AG09319 (cell line): ENCODE measurements at regions not wholly inside any gene's neighbourhood (a gene's known extent, or its start where the extent isn't known, plus 50 kb on each side); places are given as distances from the start of the nearest gene placed in this dataset.

Experiments
- DNase-seq: peaks from one replicate; pipeline ENCODE4 v3.0.0-alpha.2; 2010; ENCODE audit warnings: low read depth; ENCODE audit errors: extremely low read depth
- TF ChIP-seq, protein P1 (sequence below): IDR thresholded peaks from 2 replicates; pipeline ENCODE4 v1.5.1; 2011; ENCODE audit warnings: low read depth, mild to moderate bottlenecking, inconsistent platforms, low read length, moderate library complexity

DNA sequence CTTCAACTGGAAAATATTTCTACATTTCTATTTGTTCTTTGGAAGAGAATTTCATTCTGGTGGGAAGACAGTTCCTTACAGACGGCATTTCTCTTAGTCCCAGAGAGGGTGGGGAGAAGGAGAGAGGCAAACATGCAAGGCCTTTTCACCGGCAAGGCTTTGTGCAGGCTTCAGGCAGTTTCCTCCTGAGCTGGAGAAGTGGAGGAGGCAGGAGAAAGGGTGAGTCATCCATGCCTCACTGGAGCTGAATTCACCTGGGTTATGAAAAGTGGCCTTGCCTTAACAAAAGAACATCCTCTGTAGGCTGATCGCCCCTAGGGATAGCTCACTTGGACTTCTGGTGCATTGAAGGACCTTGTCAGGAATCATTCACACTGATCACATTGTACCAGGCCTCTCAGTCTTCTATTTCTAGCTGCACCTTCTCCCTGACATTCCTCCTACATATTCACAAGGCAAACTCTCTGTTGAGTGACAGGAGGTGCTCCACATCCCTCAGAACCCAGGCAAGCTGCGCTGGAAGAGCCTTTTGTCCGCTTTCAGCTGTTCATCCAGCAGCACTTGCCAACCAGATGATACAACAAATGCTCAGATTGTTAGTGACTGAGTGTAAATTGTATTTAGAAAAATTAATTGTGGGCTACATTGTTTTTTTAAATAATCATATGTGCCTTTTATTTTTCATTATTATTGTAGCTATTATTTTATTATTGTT lies 796.1 kb downstream of the DCDC2C start:
- TF ChIP-seq, protein P1, sequence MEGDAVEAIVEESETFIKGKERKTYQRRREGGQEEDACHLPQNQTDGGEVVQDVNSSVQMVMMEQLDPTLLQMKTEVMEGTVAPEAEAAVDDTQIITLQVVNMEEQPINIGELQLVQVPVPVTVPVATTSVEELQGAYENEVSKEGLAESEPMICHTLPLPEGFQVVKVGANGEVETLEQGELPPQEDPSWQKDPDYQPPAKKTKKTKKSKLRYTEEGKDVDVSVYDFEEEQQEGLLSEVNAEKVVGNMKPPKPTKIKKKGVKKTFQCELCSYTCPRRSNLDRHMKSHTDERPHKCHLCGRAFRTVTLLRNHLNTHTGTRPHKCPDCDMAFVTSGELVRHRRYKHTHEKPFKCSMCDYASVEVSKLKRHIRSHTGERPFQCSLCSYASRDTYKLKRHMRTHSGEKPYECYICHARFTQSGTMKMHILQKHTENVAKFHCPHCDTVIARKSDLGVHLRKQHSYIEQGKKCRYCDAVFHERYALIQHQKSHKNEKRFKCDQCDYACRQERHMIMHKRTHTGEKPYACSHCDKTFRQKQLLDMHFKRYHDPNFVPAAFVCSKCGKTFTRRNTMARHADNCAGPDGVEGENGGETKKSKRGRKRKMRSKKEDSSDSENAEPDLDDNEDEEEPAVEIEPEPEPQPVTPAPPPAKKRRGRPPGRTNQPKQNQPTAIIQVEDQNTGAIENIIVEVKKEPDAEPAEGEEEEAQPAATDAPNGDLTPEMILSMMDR = no peak
- DNase-seq = no peak

DNA sequence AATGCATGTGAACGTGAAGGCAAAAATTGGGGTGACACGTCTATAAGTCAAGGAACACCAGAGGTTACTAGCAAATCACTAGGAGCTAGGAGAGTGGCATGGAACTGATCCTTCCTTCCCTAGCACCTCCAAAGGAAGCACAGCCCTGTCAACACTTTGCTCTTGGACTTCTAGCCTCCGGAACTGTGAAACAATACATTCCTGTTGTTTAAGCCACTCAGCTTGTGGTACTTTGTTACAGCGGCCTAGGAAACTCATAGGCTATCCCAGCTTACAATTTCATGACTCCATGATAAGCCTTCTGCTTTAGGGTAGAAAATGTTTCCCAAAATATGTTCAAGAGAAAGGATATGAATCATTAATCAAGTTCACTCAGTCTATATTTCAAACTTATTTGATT lies 798.1 kb downstream of the DCDC2C start:
- TF ChIP-seq, protein P1 = no peak
- no peak for DNase-seq

DNA sequence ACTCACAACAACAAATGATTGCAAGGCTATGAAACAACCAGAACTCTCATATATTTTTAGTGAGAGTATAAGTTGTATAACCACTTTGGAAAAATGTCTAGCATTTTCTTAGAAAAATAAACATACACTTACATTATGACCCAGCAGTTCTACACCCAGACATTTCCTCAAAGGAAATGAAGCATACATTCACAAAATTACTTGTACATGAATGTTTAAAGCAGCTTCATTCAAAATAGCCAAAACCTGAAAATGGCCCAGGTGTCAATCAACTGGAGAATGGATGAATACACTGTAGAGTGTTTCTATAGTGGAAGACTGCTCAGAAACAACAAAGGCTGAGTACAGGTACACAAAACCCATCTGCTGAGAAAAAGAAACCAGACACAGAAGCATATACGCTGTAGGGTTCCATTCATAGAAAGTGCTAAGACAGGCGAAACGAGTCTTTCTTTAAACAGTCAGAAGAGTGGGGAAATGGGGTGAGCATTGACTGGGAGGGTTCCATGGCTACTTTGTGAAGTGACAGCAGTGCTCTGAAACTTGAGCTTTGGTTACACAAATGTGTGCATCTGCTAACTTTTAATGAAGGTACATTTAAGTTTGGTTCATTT lies 799.0 kb downstream of the DCDC2C start:
- no peak for DNase-seq
- TF ChIP-seq, protein P1 = no peak

DNA sequence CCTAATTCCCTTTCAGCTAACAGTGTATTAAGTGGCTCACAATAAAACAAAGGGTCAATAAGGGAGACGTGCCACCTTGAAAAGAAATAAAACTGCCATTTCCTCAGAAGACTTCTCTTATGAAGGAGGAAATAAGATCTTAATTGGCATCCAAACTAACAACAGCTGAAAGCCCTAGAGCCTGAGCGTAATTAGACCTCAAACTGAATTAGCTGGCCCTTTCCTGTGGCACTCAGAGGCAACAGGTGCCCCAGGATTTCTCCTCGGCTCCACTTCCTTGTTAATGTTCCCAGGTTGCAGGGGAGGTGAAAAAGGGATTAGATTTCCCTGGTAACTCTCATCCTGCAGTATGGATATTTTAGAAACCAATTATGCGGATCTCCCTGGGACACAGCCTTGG lies 804.3 kb downstream of the DCDC2C start:
- no peak for DNase-seq
- TF ChIP-seq, protein P1 = no peak

DNA sequence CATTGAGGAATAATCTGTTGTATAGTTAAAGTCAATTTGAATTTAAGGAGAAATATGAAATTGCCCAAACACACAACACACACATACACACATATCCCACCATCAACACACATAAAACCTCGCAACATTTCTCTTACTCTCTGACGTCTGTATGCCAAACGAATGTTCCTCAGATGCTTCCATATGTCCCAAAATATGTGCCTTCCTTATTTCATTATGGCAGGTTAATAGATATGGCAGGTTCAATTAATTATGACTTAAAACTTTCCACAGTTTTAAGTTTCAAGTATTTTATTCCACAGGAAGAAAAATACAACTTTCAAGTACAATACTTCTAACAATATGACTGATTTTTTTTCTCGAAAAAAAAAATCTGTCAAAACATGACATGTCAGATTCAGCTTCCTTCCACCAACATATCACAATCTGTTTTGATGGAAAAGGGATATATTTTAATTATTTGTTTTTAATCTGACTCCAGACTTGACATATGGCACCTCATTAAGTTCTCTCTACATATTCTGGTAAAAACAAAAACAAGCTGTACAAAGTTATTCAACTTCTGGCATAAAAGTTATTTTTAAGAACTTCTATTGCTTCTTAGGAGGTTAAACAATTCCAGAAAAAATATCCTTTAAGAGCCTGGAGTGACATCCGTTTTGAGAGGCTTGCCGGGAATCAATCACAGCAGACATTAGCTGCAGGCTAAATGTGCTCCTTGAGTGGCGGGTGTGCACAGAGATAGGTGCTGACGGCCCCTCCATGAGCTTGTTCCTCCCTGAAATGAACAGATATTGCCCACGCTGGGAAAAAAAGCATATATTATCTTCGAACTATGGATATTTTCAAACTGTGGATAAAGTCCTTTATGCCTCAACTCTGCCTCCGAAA lies 812.7 kb downstream of the DCDC2C start:
- TF ChIP-seq, protein P1 = no peak
- DNase-seq = no peak

DNA sequence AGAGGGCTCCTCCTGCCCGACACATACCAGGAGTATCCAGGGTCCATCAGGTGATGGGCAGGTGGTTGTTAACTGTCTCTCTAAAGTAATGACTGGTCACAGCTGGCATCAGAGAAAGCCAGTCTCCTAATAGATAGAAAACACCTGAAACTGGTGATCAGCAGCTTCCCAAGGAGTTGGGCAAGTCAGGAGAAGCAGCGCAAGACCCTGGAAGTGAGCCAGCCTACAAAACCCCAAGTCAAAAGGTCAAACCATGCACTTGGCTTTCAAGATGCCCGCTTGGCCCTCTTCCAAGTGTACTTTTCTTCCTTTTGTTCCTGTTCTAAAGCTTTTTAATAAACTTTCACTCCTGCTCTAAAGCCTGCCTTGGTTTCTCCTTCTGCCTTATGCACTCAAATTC lies 815.2 kb downstream of the DCDC2C start:
- TF ChIP-seq, protein P1 = no peak
- DNase-seq = no peak
